Endodermal cell (in vitro differentiated cells): ENCODE measurements at regions not wholly inside any gene's neighbourhood (a gene's known extent, or its start where the extent isn't known, plus 50 kb on each side); places are given as distances from the start of the nearest gene placed in this dataset.

Experiments used
- DNase-seq: peaks from one replicate; pipeline ENCODE4 v3.0.0-alpha.2; 2017
- H3K27ac ChIP-seq: 2 replicates; pipeline ENCODE4 v1.5.1; 2013; ENCODE audit warnings: mild to moderate bottlenecking, low read depth, low read length, moderate library complexity
- H3K27me3 ChIP-seq: 2 replicates; pipeline ENCODE4 v1.6.1; 2013; ENCODE audit warnings: mild to moderate bottlenecking, low read length, moderate library complexity; ENCODE audit not compliant: insufficient read depth, control insufficient read depth, poor library complexity, severe bottlenecking
- H3K36me3 ChIP-seq: 2 replicates; pipeline ENCODE4 v1.7.0; 2013; ENCODE audit warnings: mild to moderate bottlenecking, low read length, moderate library complexity; ENCODE audit not compliant: control insufficient read depth, insufficient read depth
- H3K4me1 ChIP-seq: one replicate; pipeline ENCODE4 v1.7.0; 2013; ENCODE audit warnings: low read length; ENCODE audit not compliant: control insufficient read depth, insufficient read depth
- H3K4me3 ChIP-seq: 2 replicates; pipeline ENCODE4 v1.5.1; 2013; ENCODE audit warnings: mild to moderate bottlenecking, low read length, moderate library complexity
- H3K9ac ChIP-seq: 2 replicates; pipeline ENCODE4 v1.6.1; 2013; ENCODE audit warnings: mild to moderate bottlenecking, low read length, moderate library complexity; ENCODE audit not compliant: poor library complexity, severe bottlenecking; ENCODE audit errors: extremely low read depth
- H3K9me3 ChIP-seq: 2 replicates; pipeline ENCODE4 v1.6.1; 2013; ENCODE audit warnings: mild to moderate bottlenecking, low read length, moderate library complexity; ENCODE audit not compliant: control insufficient read depth
- H3K27ac Mint-ChIP-seq: 2 replicates; pipeline ENCODE4 v1.8.0; 2020; ENCODE audit warnings: mixed read lengths
- H3K27me3 Mint-ChIP-seq: 2 replicates; pipeline ENCODE4 v1.8.0; 2021; ENCODE audit warnings: mild to moderate bottlenecking, mixed read lengths; ENCODE audit not compliant: insufficient read depth
- H3K36me3 Mint-ChIP-seq: 2 replicates; pipeline ENCODE4 v1.8.0; 2020; ENCODE audit warnings: low read depth, mixed read lengths
- H3K4me1 Mint-ChIP-seq: 2 replicates; pipeline ENCODE4 v1.8.0; 2020; ENCODE audit warnings: mixed read lengths
- H3K4me3 Mint-ChIP-seq: 2 replicates; pipeline ENCODE4 v1.8.0; 2020; ENCODE audit warnings: mild to moderate bottlenecking, moderate library complexity, mixed read lengths
- H3K9me3 Mint-ChIP-seq: 2 replicates; pipeline ENCODE4 v1.8.0; 2020; ENCODE audit warnings: mild to moderate bottlenecking, mixed read lengths
- CTCF ChIP-seq: fragments of 200-600 bp; sonication (generic); conservative IDR thresholded peaks from 2 replicates; pipeline ENCODE4 v1.5.0; 2021; ENCODE audit warnings: antibody characterized with exemption, mild to moderate bottlenecking
- WGBS, 2 experiments: methylation state at CpG; one replicate each; pipeline versions ENCODE4 v1.1.5 to v1.1.7; 2013; ENCODE audit warnings: missing lambda C conversion rate in 2 of 2, mixed read lengths in 1 of 2; ENCODE audit not compliant: insufficient coverage in 1 of 2, insufficient read length in 1 of 2; 5-methylcytosine and 5-hydroxymethylcytosine counted together

- Histone ChIP-seq H3K9me3 (no peaks in the 10 kb centered on the region), H3K4me3 (no peak overlapping the region), H3K9ac (no peak overlapping the region), H3K4me1 (no peaks in the 10 kb centered on the region), H3K27ac (no peak overlapping the region), H3K27me3 (no peaks in the 10 kb centered on the region), H3K36me3 (no peaks in the 10 kb centered on the region)
- TF ChIP-seq CTCF = no peak
- no peak for DNase-seq
- H3K9me3 Mint-ChIP-seq = no peaks in the 10 kb centered on the region
- no peak overlapping the region for H3K4me3 Mint-ChIP-seq
- 92% methylated on average over 2 to 5 of the region's 5 CpGs for WGBS, 2 experiments
- no peak overlapping the region for H3K27ac Mint-ChIP-seq
- no peaks in the 10 kb centered on the region for H3K36me3 Mint-ChIP-seq
- H3K4me1 Mint-ChIP-seq = no peaks in the 10 kb centered on the region
- no peaks in the 10 kb centered on the region for H3K27me3 Mint-ChIP-seq
These were observed 579.9 kb downstream of the MAFB start for GRCh38 chr20:40109136-40109535.

DNA sequence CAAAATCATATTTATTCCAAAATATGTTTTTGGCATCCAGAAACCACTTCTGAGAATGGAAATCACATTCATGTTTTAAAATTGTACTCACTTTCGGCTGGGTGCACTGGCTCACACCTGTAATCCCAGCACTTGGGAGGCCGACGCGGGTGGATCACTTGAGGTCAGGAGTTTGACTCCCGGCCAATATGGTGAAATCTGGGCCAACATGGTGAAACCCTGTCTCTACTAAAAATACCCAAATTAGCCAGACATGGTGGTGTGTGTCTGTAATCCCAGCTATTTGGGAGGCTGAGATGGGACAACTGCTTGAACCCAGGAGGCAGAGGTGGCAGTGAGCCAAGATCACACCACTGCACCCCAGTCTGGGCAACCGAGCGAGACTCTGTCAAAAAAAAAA, 580.7 kb downstream of the MAFB start:
- no peak for TF ChIP-seq CTCF
- no peaks in the 10 kb centered on the region for H3K36me3 Mint-ChIP-seq
- H3K9me3 Mint-ChIP-seq = no peaks in the 10 kb centered on the region
- Histone ChIP-seq H3K4me1 (no peaks in the 10 kb centered on the region), H3K9me3 (no peaks in the 10 kb centered on the region), H3K4me3 (no peak overlapping the region), H3K27me3 (no peaks in the 10 kb centered on the region), H3K9ac (no peak overlapping the region), H3K36me3 (no peaks in the 10 kb centered on the region), H3K27ac (no peak overlapping the region)
- H3K4me3 Mint-ChIP-seq = no peak overlapping the region
- no peaks in the 10 kb centered on the region for H3K27me3 Mint-ChIP-seq
- H3K27ac Mint-ChIP-seq = no peak overlapping the region
- DNase-seq = no peak
- H3K4me1 Mint-ChIP-seq = no peaks in the 10 kb centered on the region
- 92 to 98% methylated on average over 7 of the region's 7 CpGs for WGBS, 2 experiments

GRCh38 chr20:40104959-40105358, 584.1 kb downstream of the MAFB start:
- no peak overlapping the region for H3K27ac ChIP-seq
- Mint-ChIP-seq H3K4me3 (no peak overlapping the region), H3K27me3 (no peaks in the 10 kb centered on the region), H3K4me1 (no peaks in the 10 kb centered on the region), H3K27ac (no peak overlapping the region), H3K36me3 (peaks cover 2% of the 10 kb centered on the region), H3K9me3 (no peaks in the 10 kb centered on the region)
- H3K9ac ChIP-seq = no peak overlapping the region
- no peaks in the 10 kb centered on the region for H3K4me1 ChIP-seq
- H3K4me3 ChIP-seq = no peak overlapping the region
- no peaks in the 10 kb centered on the region for H3K27me3 ChIP-seq
- no peak for DNase-seq
- no peaks in the 10 kb centered on the region for H3K36me3 ChIP-seq
- H3K9me3 ChIP-seq = no peaks in the 10 kb centered on the region
- no peak for TF ChIP-seq CTCF
- WGBS, 2 experiments = 91 to 100% methylated on average over 3 to 5 of the region's 5 CpGs
